Stomach (tissue), 8 donors: ENCODE measurements at regions not wholly inside any gene's neighbourhood (a gene's known extent, or its start where the extent isn't known, plus 50 kb on each side); places are given as distances from the start of the nearest gene placed in this dataset.

Source experiments
- DNase-seq, 2 donors: peaks; one replicate each; pipeline versions ENCODE4 v3.0.0 to v3.0.0-alpha.2; 2013 to 2019
- H3K27ac ChIP-seq, 5 donors: fragments of 200-600 bp in 4 of 5; sonication (generic) in 4 of 5; one replicate each; pipeline ENCODE4 v1.5.1; 2013 to 2019; ENCODE audit warnings: mild to moderate bottlenecking in 1 of 5, moderate library complexity in 1 of 5
- H3K27me3 ChIP-seq, 3 donors: fragments of 200-600 bp; sonication (generic); one replicate each; pipeline ENCODE4 v1.5.1; 2017 to 2019; ENCODE audit warnings: mixed run types in 1 of 3
- H3K36me3 ChIP-seq, 4 donors: fragments of 200-600 bp; sonication (generic); 1 replicate in 3 of 4; 2 replicates in 1 of 4; pipeline ENCODE4 v1.5.1; 2016 to 2019
- H3K4me1 ChIP-seq, 4 donors: fragments of 200-600 bp; sonication (generic); one replicate each; pipeline ENCODE4 v1.5.1; 2016 to 2019
- H3K4me3 ChIP-seq, 4 donors: fragments of 200-600 bp; sonication (generic) in 3 of 4; one replicate each; pipeline ENCODE4 v1.5.1; 2016 to 2019; ENCODE audit warnings: mild to moderate bottlenecking in 1 of 4
- H3K9me3 ChIP-seq, 4 donors: fragments of 200-600 bp; sonication (generic); one replicate each; pipeline ENCODE4 v1.5.1; 2016 to 2019
- EP300 ChIP-seq: sonication (generic); formaldehyde crosslinking; IDR thresholded peaks from one replicate; pipeline ENCODE4 v1.6.1; 2017; ENCODE audit warnings: antibody characterized with exemption
- POLR2A ChIP-seq, 4 donors: fragments of 450-650 bp; IDR thresholded peaks; one replicate each; pipeline ENCODE4 v1.6.1; 2016; ENCODE audit warnings: antibody characterized with exemption in 4 of 4, control low read depth in 2 of 4, mild to moderate bottlenecking in 1 of 4, moderate library complexity in 1 of 4
- POLR2AphosphoS5 ChIP-seq, 3 donors: sonication (generic); formaldehyde crosslinking; IDR thresholded peaks; one replicate each; pipeline ENCODE4 v1.6.1; 2016; ENCODE audit warnings: antibody characterized with exemption in 3 of 3
- WGBS, 5 donors: extraction: QIAGEN DNeasy Blood & Tissue Kit in 3 of 5; methylation state at CpG; one replicate each; pipeline versions ENCODE4 v1.1.5 to v1.1.7; 2013 to 2018; 5-methylcytosine and 5-hydroxymethylcytosine counted together
- intact Hi-C: fragments of 100-400 bp; cut with DNase I; formaldehyde crosslinking; loops from one replicate; pipeline ENCODE4 v1.15.1; 2023; ENCODE audit warnings: low total_unique reads
- TF ChIP-seq, protein P1 (sequence below), 7 experiments: fragments of 450-650 bp in 4 of 7; fragments of 200-600 bp in 3 of 7; sonication (generic) in 3 of 7; IDR thresholded peaks; one replicate each; pipeline ENCODE4 v1.5.1; 2016 to 2019; ENCODE audit warnings: antibody characterized with exemption in 7 of 7, control low read depth in 2 of 7, mild to moderate bottlenecking in 1 of 7
- donor health status: healthy with polysubstance abuse.
- donor health status: Bipolar disorder and iron deficiency.
- donor health status: healthy.

DNA sequence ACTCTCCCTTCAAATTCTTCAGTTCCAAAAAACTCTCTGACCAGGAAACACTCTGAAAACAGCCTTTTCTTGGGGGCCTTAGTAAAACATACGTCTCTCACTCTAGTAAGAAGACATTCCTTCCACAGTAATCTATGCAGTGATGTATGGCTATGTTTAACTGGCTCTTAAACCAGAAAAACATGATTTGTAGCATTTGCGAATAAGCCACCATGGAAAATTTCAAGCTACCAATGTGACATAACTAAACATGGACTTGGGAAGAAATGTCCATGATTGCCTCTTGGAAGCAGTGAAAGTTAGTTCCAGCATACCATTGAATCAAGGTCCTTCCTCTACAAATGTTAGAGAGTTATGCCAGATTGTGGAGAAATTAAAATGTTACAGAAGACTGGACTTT, 121.5 kb upstream of the ATF7IP start:
- no peaks in the 10 kb centered on the region for H3K36me3 ChIP-seq
- DNase-seq = no peak
- WGBS, 5 donors = 92 to 99% (median 94%) methylated on average over 2 of the region's 2 CpGs

DNA sequence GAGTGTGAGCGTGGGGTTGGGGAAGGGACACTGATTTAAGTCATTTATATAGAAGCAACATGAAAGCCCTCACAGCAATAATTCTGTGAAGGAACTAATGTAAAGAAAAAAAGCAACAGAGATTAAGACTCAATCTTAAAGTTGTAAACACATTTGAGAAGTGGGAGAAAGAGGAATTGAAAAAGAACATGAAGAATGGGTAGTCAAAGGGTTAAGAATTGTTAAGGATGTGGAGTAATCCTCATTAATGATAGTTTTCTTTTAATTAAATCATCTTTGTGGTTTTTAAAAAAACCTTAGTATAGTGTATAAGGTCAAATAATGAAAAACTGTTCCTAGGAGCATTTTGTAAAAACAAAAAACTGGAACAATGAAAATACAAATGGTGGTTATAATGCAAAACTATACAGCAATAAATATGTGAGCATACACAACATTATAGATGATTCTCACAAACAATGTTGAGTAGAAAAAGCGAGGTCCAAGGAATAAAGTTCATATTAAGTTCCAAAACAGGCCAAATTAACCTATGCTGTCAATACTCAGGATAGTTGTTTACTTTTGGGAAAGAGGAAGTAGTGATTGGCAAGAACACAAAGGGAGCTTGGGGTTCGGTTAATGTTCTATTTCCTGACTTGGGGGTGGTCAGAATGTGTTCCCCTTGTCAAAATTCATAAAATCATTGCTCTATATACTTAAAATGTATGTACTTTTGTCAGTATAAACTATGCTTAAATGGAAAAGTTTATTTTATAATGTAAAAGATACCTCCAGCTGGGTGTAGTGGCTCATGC, 120.4 kb upstream of the ATF7IP start:
- Histone ChIP-seq H3K36me3 (no peaks in the 10 kb centered on the region), H3K9me3 (peaks cover 9 to 30% (median 19%) of the 10 kb centered on the region in 4 donors), H3K4me1 (peaks cover 0 to 5% (median 2%) of the 10 kb centered on the region in 4 donors), H3K4me3 (no peak overlapping the region), H3K27ac (no peak overlapping the region), H3K27me3 (no peaks in the 10 kb centered on the region)
- no peak for DNase-seq
- TF ChIP-seq, protein P1, sequence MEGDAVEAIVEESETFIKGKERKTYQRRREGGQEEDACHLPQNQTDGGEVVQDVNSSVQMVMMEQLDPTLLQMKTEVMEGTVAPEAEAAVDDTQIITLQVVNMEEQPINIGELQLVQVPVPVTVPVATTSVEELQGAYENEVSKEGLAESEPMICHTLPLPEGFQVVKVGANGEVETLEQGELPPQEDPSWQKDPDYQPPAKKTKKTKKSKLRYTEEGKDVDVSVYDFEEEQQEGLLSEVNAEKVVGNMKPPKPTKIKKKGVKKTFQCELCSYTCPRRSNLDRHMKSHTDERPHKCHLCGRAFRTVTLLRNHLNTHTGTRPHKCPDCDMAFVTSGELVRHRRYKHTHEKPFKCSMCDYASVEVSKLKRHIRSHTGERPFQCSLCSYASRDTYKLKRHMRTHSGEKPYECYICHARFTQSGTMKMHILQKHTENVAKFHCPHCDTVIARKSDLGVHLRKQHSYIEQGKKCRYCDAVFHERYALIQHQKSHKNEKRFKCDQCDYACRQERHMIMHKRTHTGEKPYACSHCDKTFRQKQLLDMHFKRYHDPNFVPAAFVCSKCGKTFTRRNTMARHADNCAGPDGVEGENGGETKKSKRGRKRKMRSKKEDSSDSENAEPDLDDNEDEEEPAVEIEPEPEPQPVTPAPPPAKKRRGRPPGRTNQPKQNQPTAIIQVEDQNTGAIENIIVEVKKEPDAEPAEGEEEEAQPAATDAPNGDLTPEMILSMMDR (IDR thresholded peaks at IDR 0.05) = no peak
- TF ChIP-seq EP300 (no peak), POLR2AphosphoS5 (IDR thresholded peaks at IDR 0.05) (no peak), POLR2A (IDR thresholded peaks at IDR 0.05) (no peak)
- intact Hi-C loops = no loop called here
- WGBS, 5 donors = 48 to 60% (median 57%) methylated on average over 3 of the region's 3 CpGs

More for the DNA sequence above, 121.5 kb upstream of the ATF7IP start:
- TF ChIP-seq POLR2AphosphoS5 (IDR thresholded peaks at IDR 0.05) (no peak), EP300 (no peak), POLR2A (IDR thresholded peaks at IDR 0.05) (no peak)
- TF ChIP-seq, protein P1 (IDR thresholded peaks at IDR 0.05) = no peak
- H3K9me3 ChIP-seq = peaks cover 9 to 30% (median 19%) of the 10 kb centered on the region in 4 donors
- no peak overlapping the region for H3K4me3 ChIP-seq
- intact Hi-C loops = no loop called here
- H3K4me1 ChIP-seq = peaks cover 0 to 7% (median 2%) of the 10 kb centered on the region in 4 donors
- H3K27ac ChIP-seq = no peak overlapping the region
- H3K27me3 ChIP-seq = no peaks in the 10 kb centered on the region

DNA sequence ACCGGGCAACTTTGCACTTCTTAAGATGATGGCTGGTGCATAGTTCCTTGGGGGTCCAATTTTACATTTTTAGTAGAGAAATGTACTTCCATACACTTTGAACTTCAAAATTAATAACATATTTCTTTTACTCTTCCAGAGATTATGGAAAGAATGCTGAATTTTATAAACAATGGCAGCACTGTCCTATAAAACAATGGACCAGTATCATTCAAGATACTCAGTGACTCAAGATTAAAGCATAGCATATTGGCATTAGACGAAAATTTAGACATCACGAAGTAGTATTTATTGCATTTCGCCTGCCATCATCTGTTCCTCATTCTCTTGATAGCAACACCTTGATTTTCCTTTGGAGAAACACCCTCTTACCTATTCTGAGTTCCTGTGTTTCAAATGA, 118.3 kb upstream of the ATF7IP start:
- no peak for TF ChIP-seq POLR2AphosphoS5 (IDR thresholded peaks at IDR 0.05)
- no peak for TF ChIP-seq EP300
- no peak for TF ChIP-seq POLR2A (IDR thresholded peaks at IDR 0.05)
- TF ChIP-seq, protein P1 (IDR thresholded peaks at IDR 0.05) = no peak
- H3K4me3 ChIP-seq = no peak overlapping the region
- H3K36me3 ChIP-seq = no peaks in the 10 kb centered on the region
- no peak overlapping the region for H3K27ac ChIP-seq
- H3K4me1 ChIP-seq = peaks cover 0 to 9% (median 0%) of the 10 kb centered on the region in 4 donors
- no peaks in the 10 kb centered on the region for H3K27me3 ChIP-seq
- 86 to 95% (median 92%) methylated on average over 4 of the region's 4 CpGs for WGBS, 5 donors
- no peak for DNase-seq
- peaks cover 6 to 23% (median 17%) of the 10 kb centered on the region in 4 donors for H3K9me3 ChIP-seq
- intact Hi-C loops = no loop called here

DNA sequence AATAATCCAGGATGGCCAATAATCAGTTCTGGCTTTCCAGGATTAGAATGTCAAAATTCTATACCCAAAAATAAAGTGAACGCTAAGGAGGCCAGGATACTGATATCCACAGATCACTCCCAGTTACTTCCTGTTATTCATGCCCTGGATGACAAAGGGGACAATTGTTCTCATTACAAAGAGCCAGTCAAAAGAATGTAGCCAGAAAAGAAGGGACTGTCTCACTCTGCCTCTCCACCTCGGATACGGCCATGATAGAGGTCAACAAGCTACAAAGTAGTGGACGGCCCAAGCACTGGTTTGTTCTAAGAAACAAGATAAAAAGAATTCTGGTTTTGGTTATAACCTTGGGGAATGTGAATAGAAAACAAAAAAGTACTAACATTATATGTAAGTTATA, 116.1 kb upstream of the ATF7IP start:
- Histone ChIP-seq H3K36me3 (no peaks in the 10 kb centered on the region), H3K4me1 (peaks cover 0 to 9% (median 0%) of the 10 kb centered on the region in 4 donors), H3K4me3 (no peak overlapping the region), H3K9me3 (peaks cover 0 to 1% (median 0%) of the 10 kb centered on the region in 4 donors), H3K27ac (no peak overlapping the region), H3K27me3 (no peaks in the 10 kb centered on the region)
- TF ChIP-seq, protein P1 (IDR thresholded peaks at IDR 0.05) = no peak
- TF ChIP-seq EP300 = no peak
- TF ChIP-seq POLR2A (IDR thresholded peaks at IDR 0.05) = no peak
- no peak for TF ChIP-seq POLR2AphosphoS5 (IDR thresholded peaks at IDR 0.05)
- 24 to 45% (median 36%) methylated on average over 4 of the region's 4 CpGs for WGBS, 5 donors
- intact Hi-C loops = no loop called here
- DNase-seq = no peak
